GM13976 (cell line): ENCODE measurements at regions not wholly inside any gene's neighbourhood (a gene's known extent, or its start where the extent isn't known, plus 50 kb on each side); places are given as distances from the start of the nearest gene placed in this dataset.
"Not testable (repeated sequence)": the region's sequence is repeated elsewhere in the genome, so short reads cannot be mapped to it uniquely, and the experiment has no call there.

Experiments
- DNase-seq: peaks from one replicate; pipeline ENCODE4 v3.0.0; 2012; ENCODE audit warnings: low spot score
- CTCF ChIP-seq: IDR thresholded peaks from 2 replicates; pipeline ENCODE4 v1.5.1; 2012; ENCODE audit warnings: borderline replicate concordance, mild to moderate bottlenecking; ENCODE audit not compliant: insufficient read depth; ENCODE audit errors: extremely low read depth, missing control alignments, control extremely low read depth
- in situ Hi-C: fragments of 300-500 bp; cut with MboI; formaldehyde crosslinking; loops from one replicate; pipeline ENCODE4 v1.12.0; 2022; ENCODE audit warnings: low sequenced_read_pairs, mixed read lengths, inconsistent platforms; ENCODE audit not compliant: unreplicated experiment

GRCh38 chr3:118227191-118227590 lies 807.5 kb downstream of the IGSF11 start:
- DNase-seq, result no peak
- in situ Hi-C loops, result no loop called here
- no peak for TF ChIP-seq CTCF

GRCh38 chr3:118228151-118228550 lies 806.5 kb downstream of the IGSF11 start:
- no peak for TF ChIP-seq CTCF
- in situ Hi-C loops, result no loop called here
- no peak for DNase-seq

- in situ Hi-C loops, result no loop called here
- no peak for TF ChIP-seq CTCF
- no peak for DNase-seq
Observed at GRCh38 chr3:118229196-118229595, 805.5 kb downstream of the IGSF11 start.

DNA sequence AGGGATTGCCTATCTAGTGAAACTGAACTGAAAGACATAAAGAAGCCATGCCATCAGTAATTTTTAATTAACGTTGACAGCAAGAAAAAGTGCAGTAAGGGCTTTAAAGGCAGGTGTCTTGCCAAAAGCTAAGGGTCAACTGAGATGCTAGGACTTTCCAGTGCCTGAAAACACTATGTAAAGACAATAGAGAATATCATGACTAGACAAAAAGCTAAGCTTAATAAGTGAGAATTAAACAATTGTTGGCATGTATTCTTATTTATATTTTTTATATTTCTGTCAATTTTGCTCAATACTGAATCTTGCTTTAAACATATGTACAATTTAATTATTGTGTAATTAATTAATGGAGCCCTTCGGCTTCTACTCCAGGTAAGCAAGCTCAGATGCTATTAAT lies 803.1 kb downstream of the IGSF11 start:
- no peak for TF ChIP-seq CTCF
- in situ Hi-C loops, result no loop called here

DNA sequence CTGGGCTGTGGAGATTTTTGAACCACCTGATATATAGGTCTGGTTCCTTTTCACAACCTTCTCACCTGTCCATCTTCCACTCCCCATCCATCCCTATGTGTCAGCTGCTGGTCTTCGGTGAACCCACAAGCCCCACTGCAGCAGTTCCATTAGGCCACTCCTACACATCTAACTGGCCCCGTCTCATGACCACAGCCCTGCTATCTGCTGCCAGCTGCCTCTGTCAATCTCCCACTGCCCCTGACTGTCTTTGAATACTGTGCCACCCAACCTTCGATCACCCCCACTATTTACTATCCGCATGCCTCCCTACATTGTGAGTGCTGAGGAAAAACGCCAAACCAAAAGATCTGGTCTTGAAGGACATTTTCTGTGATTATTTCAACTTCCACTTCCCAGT lies 795.4 kb downstream of the IGSF11 start:
- no peak for DNase-seq
- in situ Hi-C loops, result no loop called here

More for the DNA sequence above, 803.1 kb downstream of the IGSF11 start:
- DNase-seq, result no peak

DNA sequence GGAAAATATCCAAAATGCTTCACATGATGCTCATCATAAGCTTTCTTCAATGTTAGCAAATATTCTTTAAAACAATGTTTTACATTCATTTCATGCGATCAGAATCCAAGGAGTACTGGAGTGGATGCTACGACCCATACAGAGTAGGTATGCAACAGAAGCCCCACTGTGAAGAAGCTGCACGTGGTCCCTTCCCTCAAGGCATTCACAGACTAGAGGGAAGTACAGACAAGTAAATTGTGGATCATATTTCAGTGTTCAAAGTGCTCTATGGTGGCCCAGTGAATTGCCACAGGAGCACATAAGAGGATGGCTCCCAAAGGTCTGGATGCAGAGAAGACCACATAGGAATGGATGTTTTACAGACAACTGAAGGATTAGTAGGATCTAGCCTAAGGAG lies 789.9 kb downstream of the IGSF11 start:
- DNase-seq, result no peak
- no peak for TF ChIP-seq CTCF
- in situ Hi-C loops, result no loop called here

More for the DNA sequence above, 795.4 kb downstream of the IGSF11 start:
- TF ChIP-seq CTCF, result no peak

GRCh38 chr3:118245312-118245711 lies 789.3 kb downstream of the IGSF11 start:
- TF ChIP-seq CTCF, result no peak
- in situ Hi-C loops, result no loop called here
- no peak for DNase-seq

GRCh38 chr3:118258850-118259249 lies 775.8 kb downstream of the IGSF11 start:
- in situ Hi-C loops, DNase-seq: not testable (repeated sequence)
